ENCODE measurements at regions not wholly inside any gene's neighbourhood (a gene's known extent, or its start where the extent isn't known, plus 50 kb on each side); places are given as distances from the start of the nearest gene placed in this dataset.
"Not testable (repeated sequence)": the region's sequence is repeated elsewhere in the genome, so short reads cannot be mapped to it uniquely, and the experiment has no call there.

GRCh38 chr13:39823063-39823713, 167.7 kb downstream of the COG6 start:
- DNase-seq: no peak
- 84 to 89% (median 87%) methylated on average over 6 of the region's 6 CpGs for WGBS, 5 donors
- TF ChIP-seq EP300 (IDR thresholded peaks at IDR 0.05): no peak
- TF ChIP-seq CTCF (IDR thresholded peaks at IDR 0.05): no peak
- no peak for TF ChIP-seq POLR2AphosphoS5 (IDR thresholded peaks at IDR 0.05)
- no peak for TF ChIP-seq POLR2A (IDR thresholded peaks at IDR 0.05)

GRCh38 chr13:39825886-39826285, 170.4 kb downstream of the COG6 start:
- no peak for DNase-seq
- TF ChIP-seq CTCF (IDR thresholded peaks at IDR 0.05) (no peak), POLR2A (IDR thresholded peaks at IDR 0.05) (no peak), POLR2AphosphoS5 (IDR thresholded peaks at IDR 0.05) (no peak), EP300 (IDR thresholded peaks at IDR 0.05) (no peak)
- no peak overlapping the region for H3K27ac ChIP-seq
- intact Hi-C loops (cut with DNase I; ENCODE audit: low total_unique reads): no loop called here
- no peaks in the 10 kb centered on the region for H3K4me1 ChIP-seq
- H3K36me3 ChIP-seq: no peaks in the 10 kb centered on the region
- 89 to 95% (median 95%) methylated on average over 6 of the region's 6 CpGs for WGBS, 5 donors
- no peak overlapping the region for H3K4me3 ChIP-seq
- no peaks in the 10 kb centered on the region for H3K27me3 ChIP-seq
- no peaks in the 10 kb centered on the region for H3K9me3 ChIP-seq

More at GRCh38 chr13:39823063-39823713, 167.7 kb downstream of the COG6 start:
- H3K9me3 ChIP-seq: no peaks in the 10 kb centered on the region
- no peaks in the 10 kb centered on the region for H3K27me3 ChIP-seq
- no peaks in the 10 kb centered on the region for H3K36me3 ChIP-seq
- no peak overlapping the region for H3K27ac ChIP-seq
- intact Hi-C loops (cut with DNase I; ENCODE audit: low total_unique reads): no loop called here
- H3K4me3 ChIP-seq: no peak overlapping the region
- no peaks in the 10 kb centered on the region for H3K4me1 ChIP-seq

- no peaks in the 10 kb centered on the region for H3K4me1 ChIP-seq
- intact Hi-C loops (cut with DNase I; ENCODE audit: low total_unique reads): no loop called here
- TF ChIP-seq EP300 (IDR thresholded peaks at IDR 0.05) (no peak), POLR2A (IDR thresholded peaks at IDR 0.05) (no peak), CTCF (IDR thresholded peaks at IDR 0.05) (no peak), POLR2AphosphoS5 (IDR thresholded peaks at IDR 0.05) (no peak)
- no peaks in the 10 kb centered on the region for H3K27me3 ChIP-seq
- H3K9me3 ChIP-seq: no peaks in the 10 kb centered on the region
- DNase-seq: no peak
- 69 to 84% (median 73%) methylated on average over 7 of the region's 7 CpGs for WGBS, 5 donors
- H3K4me3 ChIP-seq: no peak overlapping the region
- no peaks in the 10 kb centered on the region for H3K36me3 ChIP-seq
- H3K27ac ChIP-seq: no peak overlapping the region
Observed at GRCh38 chr13:39835253-39835652, 179.8 kb downstream of the COG6 start.

- Histone ChIP-seq H3K27ac (no peak overlapping the region), H3K27me3 (no peaks in the 10 kb centered on the region), H3K4me3 (no peak overlapping the region), H3K4me1 (no peaks in the 10 kb centered on the region), H3K9me3 (no peaks in the 10 kb centered on the region), H3K36me3 (no peaks in the 10 kb centered on the region)
- DNase-seq: no peak
- TF ChIP-seq POLR2AphosphoS5 (IDR thresholded peaks at IDR 0.05): no peak
- intact Hi-C loops (cut with DNase I; ENCODE audit: low total_unique reads): no loop called here
- WGBS, 5 donors: 62 to 69% (median 66%) methylated on average over 2 of the region's 2 CpGs
Observed at GRCh38 chr13:39836038-39836437, 180.6 kb downstream of the COG6 start.

- H3K4me1 ChIP-seq; H3K9me3 ChIP-seq; H3K4me3 ChIP-seq; H3K27me3 ChIP-seq; DNase-seq; intact Hi-C loops (cut with DNase I; ENCODE audit: low total_unique reads); H3K27ac ChIP-seq; H3K36me3 ChIP-seq: not testable (repeated sequence)
- WGBS, 5 donors: 73 to 80% (median 79%) methylated on average over 1 of the region's 1 CpG
Observed at GRCh38 chr13:39837866-39838265, 182.4 kb downstream of the COG6 start.
